Brain microvascular endothelial cell (primary cell): ENCODE measurements at regions not wholly inside any gene's neighbourhood (a gene's known extent, or its start where the extent isn't known, plus 50 kb on each side); places are given as distances from the start of the nearest gene placed in this dataset.
A peak's percentile ranks its signal among the peaks of the same experiment; 100 is the strongest.

Experiments used
- DNase-seq: peaks from one replicate; pipeline ENCODE4 v3.0.0-alpha.2; 2020
- H3K27ac ChIP-seq: fragments of 250-450 bp; sonication (Bioruptor Pico); 2 replicates; pipeline ENCODE4 v1.5.1; 2020; ENCODE audit warnings: mild to moderate bottlenecking, moderate library complexity
- H3K27me3 ChIP-seq: fragments of 250-450 bp; sonication (Bioruptor Pico); replicated peaks from 2 replicates; pipeline ENCODE4 v1.5.1; 2020; ENCODE audit warnings: mild to moderate bottlenecking
- H3K36me3 ChIP-seq: fragments of 250-450 bp; sonication (Bioruptor Pico); replicated peaks from 2 replicates; pipeline ENCODE4 v1.5.1; 2020; ENCODE audit warnings: mild to moderate bottlenecking
- H3K4me3 ChIP-seq: 2 replicates; pipeline ENCODE4 v1.5.1; 2011; ENCODE audit warnings: low read depth, mild to moderate bottlenecking, control low read depth, low read length, moderate library complexity
- CTCF ChIP-seq: IDR thresholded peaks from 2 replicates; pipeline ENCODE4 v1.5.1; 2011; ENCODE audit warnings: low read depth, mild to moderate bottlenecking, moderate library complexity, low read length, control low read depth, inconsistent platforms; ENCODE audit errors: missing control alignments
- in situ Hi-C: cut with HindIII; loops from 2 replicates; pipeline ENCODE4 v1.10.0; 2017; ENCODE audit warnings: low sequenced_read_pairs, low pct_ligation_motif_present

- Histone ChIP-seq H3K36me3 (no peaks in the 10 kb centered on the region), H3K4me3 (no peak overlapping the region), H3K27me3 (no peaks in the 10 kb centered on the region), H3K27ac (no peak overlapping the region)
- no peak for DNase-seq
- in situ Hi-C loops, result no loop called here
- no peak for TF ChIP-seq CTCF
Observed at GRCh38 chr4:13977746-13978145, 350.2 kb upstream of the BOD1L1 start.

GRCh38 chr4:13980317-13981310 is 353.1 kb upstream of the BOD1L1 start:
- no peak overlapping the region for H3K4me3 ChIP-seq
- peak; percentile 95 for DNase-seq
- H3K36me3 ChIP-seq, result no peaks in the 10 kb centered on the region
- peak overlapping the region; percentile 47 for H3K27ac ChIP-seq
- in situ Hi-C loops, result no loop called here
- no peak for TF ChIP-seq CTCF
- H3K27me3 ChIP-seq, result no peaks in the 10 kb centered on the region

GRCh38 chr4:13981499-13981898 is 354.0 kb upstream of the BOD1L1 start:
- H3K36me3 ChIP-seq, result no peaks in the 10 kb centered on the region
- no peak for DNase-seq
- TF ChIP-seq CTCF, result no peak
- H3K27me3 ChIP-seq, result no peaks in the 10 kb centered on the region
- H3K4me3 ChIP-seq, result no peak overlapping the region
- in situ Hi-C loops, result no loop called here
- H3K27ac ChIP-seq, result no peak overlapping the region

GRCh38 chr4:13982010-13982409 is 354.5 kb upstream of the BOD1L1 start:
- no peak for TF ChIP-seq CTCF
- no peak for DNase-seq
- H3K27me3 ChIP-seq, result no peaks in the 10 kb centered on the region
- H3K4me3 ChIP-seq, result no peak overlapping the region
- H3K27ac ChIP-seq, result no peak overlapping the region
- in situ Hi-C loops, result no loop called here
- H3K36me3 ChIP-seq, result no peaks in the 10 kb centered on the region

GRCh38 chr4:13983189-13983790 is 355.8 kb upstream of the BOD1L1 start:
- in situ Hi-C loops, result no loop called here
- Histone ChIP-seq H3K27ac (no peak overlapping the region), H3K4me3 (no peak overlapping the region), H3K27me3 (no peaks in the 10 kb centered on the region), H3K36me3 (no peaks in the 10 kb centered on the region)
- no peak for TF ChIP-seq CTCF
- DNase-seq, result no peak
